Liver (tissue), 8 donors: ENCODE measurements at regions not wholly inside any gene's neighbourhood (a gene's known extent, or its start where the extent isn't known, plus 50 kb on each side); places are given as distances from the start of the nearest gene placed in this dataset.
"Not testable (repeated sequence)": the region's sequence is repeated elsewhere in the genome, so short reads cannot be mapped to it uniquely, and the experiment has no call there.

Source experiments
- DNase-seq: peaks from one replicate; pipeline ENCODE4 v3.0.0-alpha.2; 2017; ENCODE audit warnings: low spot score
- H3K27ac ChIP-seq, 2 donors: one replicate each; pipeline ENCODE4 v1.7.0; 2013; ENCODE audit warnings: inconsistent platforms in 2 of 2, low read length in 2 of 2, control low read depth in 1 of 2, low read depth in 1 of 2, mild to moderate bottlenecking in 1 of 2
- H3K27me3 ChIP-seq, 4 donors: one replicate each; pipeline versions ENCODE4 v1.6.1 to v1.7.0; 2013; ENCODE audit warnings: low read length in 3 of 4, inconsistent platforms in 1 of 4, mild to moderate bottlenecking in 1 of 4, moderate library complexity in 1 of 4; ENCODE audit not compliant: control insufficient read depth in 4 of 4, insufficient read depth in 4 of 4
- H3K36me3 ChIP-seq, 4 donors: one replicate each; pipeline versions ENCODE4 v1.6.1 to v1.7.0; 2013; ENCODE audit warnings: low read length in 3 of 4, mild to moderate bottlenecking in 3 of 4, low read depth in 1 of 4, moderate library complexity in 1 of 4; ENCODE audit not compliant: control insufficient read depth in 4 of 4, insufficient read depth in 3 of 4
- H3K4me1 ChIP-seq, 4 donors: one replicate each; pipeline versions ENCODE4 v1.6.1 to v1.7.0; 2013; ENCODE audit warnings: low read length in 3 of 4, mild to moderate bottlenecking in 3 of 4, moderate library complexity in 1 of 4; ENCODE audit not compliant: control insufficient read depth in 4 of 4, insufficient read depth in 4 of 4
- H3K4me3 ChIP-seq, 3 donors: one replicate each; pipeline versions ENCODE4 v1.6.1 to v1.7.0; 2013; ENCODE audit warnings: low read length in 3 of 3, control low read depth in 1 of 3, low read depth in 1 of 3, mild to moderate bottlenecking in 1 of 3
- H3K9ac ChIP-seq, 2 donors: one replicate each; pipeline ENCODE4 v1.7.0; 2013; ENCODE audit warnings: low read length in 2 of 2, mild to moderate bottlenecking in 2 of 2, moderate library complexity in 2 of 2, control low read depth in 1 of 2, low read depth in 1 of 2
- H3K9me3 ChIP-seq, 4 donors: one replicate each; pipeline versions ENCODE4 v1.6.1 to v1.7.0; 2013; ENCODE audit warnings: low read length in 3 of 4; ENCODE audit not compliant: control insufficient read depth in 4 of 4
- EGR1 ChIP-seq, 2 donors: IDR thresholded peaks; 2 replicates each; pipeline ENCODE4 v1.6.1; 2016 to 2018; ENCODE audit warnings: antibody characterized with exemption in 2 of 2, low read depth in 2 of 2
- HNF4A ChIP-seq, 2 donors: conservative IDR thresholded peaks; 2 replicates each; pipeline ENCODE4 v1.6.1; 2016; ENCODE audit warnings: antibody characterized with exemption in 2 of 2, mild to moderate bottlenecking in 2 of 2
- HNF4G ChIP-seq: IDR thresholded peaks from 2 replicates; pipeline ENCODE4 v1.6.1; 2016; ENCODE audit warnings: antibody characterized with exemption
- JUND ChIP-seq, 2 donors: IDR thresholded peaks; 2 replicates each; pipeline ENCODE4 v1.6.1; 2016; ENCODE audit warnings: antibody characterized with exemption in 2 of 2
- NR2F2 ChIP-seq: IDR thresholded peaks from 2 replicates; pipeline ENCODE4 v1.6.1; 2016; ENCODE audit warnings: antibody characterized with exemption
- RAD21 ChIP-seq, 2 donors: IDR thresholded peaks; 2 replicates each; pipeline ENCODE4 v1.6.1; 2016; ENCODE audit warnings: antibody characterized with exemption in 2 of 2, mild to moderate bottlenecking in 2 of 2
- RXRA ChIP-seq, 2 donors: IDR thresholded peaks; 2 replicates each; pipeline ENCODE4 v1.6.1; 2017 to 2018; ENCODE audit warnings: antibody characterized with exemption in 2 of 2, mild to moderate bottlenecking in 1 of 2
- SP1 ChIP-seq: IDR thresholded peaks from 2 replicates; pipeline ENCODE4 v1.6.1; 2018; ENCODE audit warnings: antibody characterized with exemption, mild to moderate bottlenecking
- YY1 ChIP-seq: IDR thresholded peaks from 2 replicates; pipeline ENCODE4 v1.6.1; 2016; ENCODE audit warnings: antibody characterized with exemption, mild to moderate bottlenecking
- WGBS: extraction: QIAGEN DNeasy Blood & Tissue Kit; methylation state at CpG from one replicate; pipeline ENCODE4 v1.1.7; 2013; 5-methylcytosine and 5-hydroxymethylcytosine counted together
- TF ChIP-seq, protein P1 (sequence below): fragments of 150-350 bp; IDR thresholded peaks from 2 replicates; pipeline ENCODE4 v1.5.1; 2017; ENCODE audit warnings: improper control_type of control experiment, low read depth, low read length; ENCODE audit not compliant: missing input control
- TF ChIP-seq, protein P2 (sequence below): IDR thresholded peaks from 2 replicates; pipeline ENCODE4 v1.6.1; 2016; ENCODE audit warnings: antibody characterized with exemption
- TF ChIP-seq, protein P3 (sequence below): IDR thresholded peaks from 2 replicates; pipeline ENCODE4 v1.6.1; 2016; ENCODE audit warnings: antibody characterized with exemption
- TF ChIP-seq, protein P4 (sequence below): IDR thresholded peaks from 2 replicates; pipeline ENCODE4 v1.6.1; 2016; ENCODE audit warnings: antibody characterized with exemption
- donor health status: healthy.
- donor health status: healthy.
- donor health status: healthy.
- donor health status: healthy.
- donor health status: healthy.

- no peak for DNase-seq
- no peaks in the 10 kb centered on the region for H3K27me3 ChIP-seq
- WGBS, result 70% methylated on average over 7 of the region's 7 CpGs
- no peak overlapping the region for H3K27ac ChIP-seq
- TF ChIP-seq HNF4A (conservative IDR thresholded peaks at IDR 0.05), result no peak
- TF ChIP-seq, protein P1, sequence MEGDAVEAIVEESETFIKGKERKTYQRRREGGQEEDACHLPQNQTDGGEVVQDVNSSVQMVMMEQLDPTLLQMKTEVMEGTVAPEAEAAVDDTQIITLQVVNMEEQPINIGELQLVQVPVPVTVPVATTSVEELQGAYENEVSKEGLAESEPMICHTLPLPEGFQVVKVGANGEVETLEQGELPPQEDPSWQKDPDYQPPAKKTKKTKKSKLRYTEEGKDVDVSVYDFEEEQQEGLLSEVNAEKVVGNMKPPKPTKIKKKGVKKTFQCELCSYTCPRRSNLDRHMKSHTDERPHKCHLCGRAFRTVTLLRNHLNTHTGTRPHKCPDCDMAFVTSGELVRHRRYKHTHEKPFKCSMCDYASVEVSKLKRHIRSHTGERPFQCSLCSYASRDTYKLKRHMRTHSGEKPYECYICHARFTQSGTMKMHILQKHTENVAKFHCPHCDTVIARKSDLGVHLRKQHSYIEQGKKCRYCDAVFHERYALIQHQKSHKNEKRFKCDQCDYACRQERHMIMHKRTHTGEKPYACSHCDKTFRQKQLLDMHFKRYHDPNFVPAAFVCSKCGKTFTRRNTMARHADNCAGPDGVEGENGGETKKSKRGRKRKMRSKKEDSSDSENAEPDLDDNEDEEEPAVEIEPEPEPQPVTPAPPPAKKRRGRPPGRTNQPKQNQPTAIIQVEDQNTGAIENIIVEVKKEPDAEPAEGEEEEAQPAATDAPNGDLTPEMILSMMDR, result no peak
- TF ChIP-seq, protein P2, sequence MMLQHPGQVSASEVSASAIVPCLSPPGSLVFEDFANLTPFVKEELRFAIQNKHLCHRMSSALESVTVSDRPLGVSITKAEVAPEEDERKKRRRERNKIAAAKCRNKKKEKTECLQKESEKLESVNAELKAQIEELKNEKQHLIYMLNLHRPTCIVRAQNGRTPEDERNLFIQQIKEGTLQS, result no peak
- no peak for TF ChIP-seq RXRA (IDR thresholded peaks at IDR 0.05)
- no peak for TF ChIP-seq JUND (IDR thresholded peaks at IDR 0.05)
- TF ChIP-seq EGR1 (IDR thresholded peaks at IDR 0.05; ENCODE audit: low read depth in 2 of 2), result no peak
- TF ChIP-seq SP1, result no peak
- no peaks in the 10 kb centered on the region for H3K4me1 ChIP-seq
- H3K9me3 ChIP-seq, result peaks cover 0 to 7% (median under 1%) of the 10 kb centered on the region in 4 donors
- H3K4me3 ChIP-seq, result no peak overlapping the region
- H3K36me3 ChIP-seq, result no peaks in the 10 kb centered on the region
- H3K9ac ChIP-seq, result no peak overlapping the region
Observed at GRCh38 chr12:124140944-124141486, 153.9 kb upstream of the RFLNA start.

- H3K27ac ChIP-seq, H3K9me3 ChIP-seq, DNase-seq, H3K9ac ChIP-seq, H3K4me1 ChIP-seq, H3K27me3 ChIP-seq, H3K4me3 ChIP-seq, H3K36me3 ChIP-seq: not testable (repeated sequence)
- WGBS, result 56% methylated on average over 3 of the region's 3 CpGs
Observed at GRCh38 chr12:124141611-124142010, 153.3 kb upstream of the RFLNA start.

GRCh38 chr12:124142395-124143035, 152.4 kb upstream of the RFLNA start:
- Histone ChIP-seq H3K4me3 (no peak overlapping the region), H3K27ac (no peak overlapping the region), H3K27me3 (no peaks in the 10 kb centered on the region), H3K36me3 (no peaks in the 10 kb centered on the region), H3K9ac (no peak overlapping the region), H3K9me3 (peaks cover 0 to 7% (median under 1%) of the 10 kb centered on the region in 4 donors), H3K4me1 (no peaks in the 10 kb centered on the region)
- TF ChIP-seq HNF4G (no peak), YY1 (no peak), EGR1 (IDR thresholded peaks at IDR 0.05; ENCODE audit: low read depth in 2 of 2) (no peak), HNF4A (conservative IDR thresholded peaks at IDR 0.05) (no peak), RXRA (IDR thresholded peaks at IDR 0.05) (no peak), RAD21 (IDR thresholded peaks at IDR 0.05) (no peak), NR2F2 (no peak)
- TF ChIP-seq, protein P3, sequence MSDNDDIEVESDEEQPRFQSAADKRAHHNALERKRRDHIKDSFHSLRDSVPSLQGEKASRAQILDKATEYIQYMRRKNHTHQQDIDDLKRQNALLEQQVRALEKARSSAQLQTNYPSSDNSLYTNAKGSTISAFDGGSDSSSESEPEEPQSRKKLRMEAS, result no peak
- TF ChIP-seq, protein P4, sequence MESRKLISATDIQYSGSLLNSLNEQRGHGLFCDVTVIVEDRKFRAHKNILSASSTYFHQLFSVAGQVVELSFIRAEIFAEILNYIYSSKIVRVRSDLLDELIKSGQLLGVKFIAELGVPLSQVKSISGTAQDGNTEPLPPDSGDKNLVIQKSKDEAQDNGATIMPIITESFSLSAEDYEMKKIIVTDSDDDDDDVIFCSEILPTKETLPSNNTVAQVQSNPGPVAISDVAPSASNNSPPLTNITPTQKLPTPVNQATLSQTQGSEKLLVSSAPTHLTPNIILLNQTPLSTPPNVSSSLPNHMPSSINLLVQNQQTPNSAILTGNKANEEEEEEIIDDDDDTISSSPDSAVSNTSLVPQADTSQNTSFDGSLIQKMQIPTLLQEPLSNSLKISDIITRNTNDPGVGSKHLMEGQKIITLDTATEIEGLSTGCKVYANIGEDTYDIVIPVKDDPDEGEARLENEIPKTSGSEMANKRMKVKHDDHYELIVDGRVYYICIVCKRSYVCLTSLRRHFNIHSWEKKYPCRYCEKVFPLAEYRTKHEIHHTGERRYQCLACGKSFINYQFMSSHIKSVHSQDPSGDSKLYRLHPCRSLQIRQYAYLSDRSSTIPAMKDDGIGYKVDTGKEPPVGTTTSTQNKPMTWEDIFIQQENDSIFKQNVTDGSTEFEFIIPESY, result no peak
- TF ChIP-seq, protein P1, result no peak
- no peak for DNase-seq
- WGBS, result 95% methylated on average over 8 of the region's 8 CpGs
